ENCODE measurements at regions not wholly inside any gene's neighbourhood (a gene's known extent, or its start where the extent isn't known, plus 50 kb on each side); places are given as distances from the start of the nearest gene placed in this dataset.

GRCh38 chr3:150248116-150248887 is 159.8 kb upstream of the TSC22D2 start:
- Mint-ChIP-seq H3K27ac (no peak overlapping the region), H3K36me3 (no peaks in the 10 kb centered on the region), H3K9me3 (no peaks in the 10 kb centered on the region), H3K4me3 (no peak overlapping the region), H3K4me1 (peaks cover 21% of the 10 kb centered on the region), H3K27me3 (ENCODE audit: low read depth) (no peaks in the 10 kb centered on the region)
- ChIA-PET POLR2A (no interaction called here), CTCF (interaction anchor here (1.0 to 1.5 kb wide), 3 partner anchors 9 to 441 kb away, joined by 3 to 5 read pairs (median 4); no protein-coding TSS in a partner anchor)
- DNase-seq (ENCODE audit: low spot score) (no peak), ATAC-seq (no peak)
- TF ChIP-seq ZMAT4 (CRISPR knock-in tag; IDR thresholded peaks at IDR 0.05) (no peak), ZNF263 (CRISPR knock-in tag; IDR thresholded peaks at IDR 0.05; ENCODE audit: low read depth) (no peak), JAZF1 (CRISPR knock-in tag; IDR thresholded peaks at IDR 0.05) (no peak), FOXP1 (CRISPR knock-in tag; IDR thresholded peaks at IDR 0.05; ENCODE audit: borderline replicate concordance) (no peak), ZBTB43 (CRISPR knock-in tag; IDR thresholded peaks at IDR 0.05) (no peak), CTCF (IDR thresholded peaks at IDR 0.05) (no peak), ZNF232 (CRISPR knock-in tag; IDR thresholded peaks at IDR 0.05) (no peak), ERG (CRISPR knock-in tag; IDR thresholded peaks at IDR 0.05) (no peak), HMGXB4 (CRISPR knock-in tag; IDR thresholded peaks at IDR 0.05) (no peak), AR (CRISPR knock-in tag; IDR thresholded peaks at IDR 0.05) (no peak), ZNF532 (CRISPR knock-in tag; IDR thresholded peaks at IDR 0.05; ENCODE audit: borderline replicate concordance) (no peak), ATF6 (CRISPR knock-in tag; IDR thresholded peaks at IDR 0.05) (no peak)
